Lower lobe of right lung (tissue), 2 donors: ENCODE measurements at regions not wholly inside any gene's neighbourhood (a gene's known extent, or its start where the extent isn't known, plus 50 kb on each side); places are given as distances from the start of the nearest gene placed in this dataset.

Source experiments
- ATAC-seq, 2 donors: fragments of 200-7000 bp; cut with Tn5 transposase; one replicate each; pipeline ENCODE4 v1.9.1; 2020 to 2022; ENCODE audit warnings: mild to moderate bottlenecking in 2 of 2, moderate library complexity in 2 of 2
- DNase-seq: peaks from one replicate; pipeline ENCODE4 v3.0.0-alpha.2; 2020
- H3K27ac ChIP-seq: fragments of 200-600 bp; one replicate; pipeline ENCODE4 v1.8.0; 2022
- H3K27me3 ChIP-seq: fragments of 200-600 bp; one replicate; pipeline ENCODE4 v1.8.0; 2022; ENCODE audit warnings: low read depth
- H3K36me3 ChIP-seq: fragments of 200-600 bp; one replicate; pipeline ENCODE4 v1.8.0; 2022; ENCODE audit warnings: mild to moderate bottlenecking
- H3K4me1 ChIP-seq: fragments of 200-600 bp; one replicate; pipeline ENCODE4 v1.8.0; 2022
- H3K4me3 ChIP-seq: fragments of 200-600 bp; one replicate; pipeline ENCODE4 v1.8.0; 2022; ENCODE audit warnings: mild to moderate bottlenecking
- H3K9me3 ChIP-seq: fragments of 200-600 bp; one replicate; pipeline ENCODE4 v1.8.0; 2022
- CTCF ChIP-seq: fragments of 200-600 bp; IDR thresholded peaks from one replicate; pipeline ENCODE4 v1.8.0; 2022; ENCODE audit warnings: antibody characterized with exemption, mild to moderate bottlenecking
- intact Hi-C: fragments of 100-400 bp; cut with DNase I; formaldehyde crosslinking; loops from one replicate; pipeline ENCODE4 v1.11.0; 2022
- donor health status: DM: no; HTN: yes; CAD: no; lungs with severe emphysema.

- Histone ChIP-seq H3K36me3 (no peaks in the 10 kb centered on the region), H3K4me3 (no peak overlapping the region), H3K9me3 (no peaks in the 10 kb centered on the region), H3K4me1 (no peaks in the 10 kb centered on the region), H3K27ac (no peak overlapping the region), H3K27me3 (no peaks in the 10 kb centered on the region)
- DNase-seq, result no peak
- ATAC-seq, result no peak
- intact Hi-C loops, result loop anchor here (10.0 kb wide), 1 partner anchor 547 kb away; no protein-coding TSS in a partner anchor
- no peak for TF ChIP-seq CTCF
Measured at GRCh38 chr2:16481351-16481750, 184.3 kb downstream of the CYRIA start.

- Histone ChIP-seq H3K9me3 (no peaks in the 10 kb centered on the region), H3K4me3 (no peak overlapping the region), H3K27ac (no peak overlapping the region), H3K36me3 (no peaks in the 10 kb centered on the region), H3K4me1 (no peaks in the 10 kb centered on the region), H3K27me3 (no peaks in the 10 kb centered on the region)
- DNase-seq, result no peak
- no peak for ATAC-seq
- intact Hi-C loops, result loop anchor here (10.0 kb wide), 1 partner anchor 545 kb away; no protein-coding TSS in a partner anchor
- no peak for TF ChIP-seq CTCF
Measured at GRCh38 chr2:16479721-16480120, 185.9 kb downstream of the CYRIA start.

DNA sequence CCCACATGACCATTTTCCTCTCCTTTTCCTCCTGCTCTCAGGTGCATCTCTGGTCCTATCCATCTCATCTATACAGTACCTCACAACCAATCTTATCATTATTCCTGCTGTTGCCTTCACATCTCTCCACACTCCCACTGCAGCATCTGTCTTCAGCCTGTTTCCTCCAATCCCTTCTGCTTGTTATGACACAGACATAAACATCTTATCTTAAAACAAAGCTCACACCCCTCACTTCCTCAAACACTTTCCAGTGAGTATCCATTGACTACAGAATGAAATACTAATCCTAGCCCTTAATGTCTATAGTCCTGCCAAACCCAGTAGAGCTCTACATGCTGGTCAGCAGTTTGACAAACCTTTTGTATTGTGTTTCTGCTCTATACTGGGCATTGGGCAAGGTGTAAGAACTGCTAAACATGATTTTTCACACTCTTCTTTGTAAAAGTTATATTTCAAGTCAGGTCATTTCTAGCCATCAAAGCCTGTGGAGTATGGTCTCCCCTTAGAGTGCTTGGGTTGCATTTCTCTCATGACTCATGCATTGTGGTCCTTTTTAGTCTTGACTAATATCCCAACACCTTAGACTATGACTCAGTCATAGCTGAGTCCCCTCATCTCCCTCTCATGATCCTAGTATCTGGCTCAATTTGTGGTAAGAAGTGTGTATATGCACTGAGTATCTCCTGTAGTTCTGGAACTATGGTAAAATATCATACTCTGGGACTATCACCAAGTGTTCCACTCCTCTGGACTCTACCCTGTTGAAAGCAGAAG lies 187.0 kb downstream of the CYRIA start:
- no peaks in the 10 kb centered on the region for H3K4me1 ChIP-seq
- H3K27me3 ChIP-seq, result no peaks in the 10 kb centered on the region
- no peak for TF ChIP-seq CTCF
- peak in 1 of 2 donors; percentile 11 for ATAC-seq
- intact Hi-C loops, result no loop called here
- H3K36me3 ChIP-seq, result no peaks in the 10 kb centered on the region
- DNase-seq, result no peak
- no peak overlapping the region for H3K4me3 ChIP-seq
- H3K27ac ChIP-seq, result no peak overlapping the region
- no peaks in the 10 kb centered on the region for H3K9me3 ChIP-seq

DNA sequence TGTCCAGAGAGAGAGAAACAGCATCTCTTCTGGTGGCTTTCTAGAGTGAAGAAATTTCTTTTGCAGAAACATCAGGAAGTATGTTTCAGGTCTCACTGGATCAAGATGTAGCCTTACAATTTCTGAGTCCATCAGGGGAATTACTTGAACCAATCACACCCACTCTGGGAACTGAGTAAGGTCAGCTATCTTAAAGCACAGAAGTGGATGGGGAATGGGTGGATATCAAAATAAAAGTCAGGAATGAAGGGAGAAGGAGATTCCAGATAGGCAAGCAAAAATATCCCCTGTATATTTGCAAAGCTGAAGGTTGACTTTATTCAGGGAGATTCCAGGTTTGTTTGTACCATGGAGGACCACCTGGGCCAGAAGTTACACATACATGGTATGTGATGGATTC lies 188.0 kb downstream of the CYRIA start:
- no peak overlapping the region for H3K4me3 ChIP-seq
- intact Hi-C loops, result no loop called here
- ATAC-seq (no peak), DNase-seq (no peak)
- no peak overlapping the region for H3K27ac ChIP-seq
- no peaks in the 10 kb centered on the region for H3K9me3 ChIP-seq
- H3K4me1 ChIP-seq, result no peaks in the 10 kb centered on the region
- no peaks in the 10 kb centered on the region for H3K27me3 ChIP-seq
- TF ChIP-seq CTCF, result no peak
- H3K36me3 ChIP-seq, result no peaks in the 10 kb centered on the region

GRCh38 chr2:16476866-16477265 lies 188.8 kb downstream of the CYRIA start:
- no peaks in the 10 kb centered on the region for H3K9me3 ChIP-seq
- DNase-seq, result no peak
- intact Hi-C loops, result no loop called here

More at GRCh38 chr2:16476866-16477265, 188.8 kb downstream of the CYRIA start:
- TF ChIP-seq CTCF, result no peak
- Histone ChIP-seq H3K36me3 (no peaks in the 10 kb centered on the region), H3K27me3 (no peaks in the 10 kb centered on the region), H3K4me3 (no peak overlapping the region), H3K4me1 (no peaks in the 10 kb centered on the region), H3K27ac (no peak overlapping the region)
- no peak for ATAC-seq
